HG03439 (cell line): ENCODE measurements at regions not wholly inside any gene's neighbourhood (a gene's known extent, or its start where the extent isn't known, plus 50 kb on each side); places are given as distances from the start of the nearest gene placed in this dataset.

Source experiments
- ATAC-seq: cut with Tn5 transposase; IDR thresholded peaks from one replicate; pipeline ENCODE4 v1.9.1; 2021; ENCODE audit warnings: mild to moderate bottlenecking, moderate library complexity; ENCODE audit not compliant: unreplicated experiment

DNA sequence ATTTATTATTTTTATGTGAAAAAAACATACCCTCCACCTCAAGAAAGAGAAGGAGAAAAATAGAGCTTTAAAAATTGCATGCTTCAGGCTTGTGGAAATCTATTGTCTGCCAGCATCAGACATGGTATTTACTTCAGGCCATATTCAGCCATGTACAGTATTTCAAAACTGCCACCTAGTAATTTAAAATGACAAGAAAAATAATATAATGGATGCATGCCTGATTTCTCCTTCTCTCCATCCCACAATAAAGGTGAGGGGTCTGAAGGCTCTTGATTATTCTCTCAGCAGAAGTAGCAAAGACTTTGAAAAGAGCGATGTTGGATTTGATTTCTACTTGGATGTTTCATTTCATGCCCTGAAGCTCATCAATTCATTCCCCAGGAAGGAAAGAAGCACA, 250.7 kb downstream of the TBC1D4 start:
- ATAC-seq = no peak

DNA sequence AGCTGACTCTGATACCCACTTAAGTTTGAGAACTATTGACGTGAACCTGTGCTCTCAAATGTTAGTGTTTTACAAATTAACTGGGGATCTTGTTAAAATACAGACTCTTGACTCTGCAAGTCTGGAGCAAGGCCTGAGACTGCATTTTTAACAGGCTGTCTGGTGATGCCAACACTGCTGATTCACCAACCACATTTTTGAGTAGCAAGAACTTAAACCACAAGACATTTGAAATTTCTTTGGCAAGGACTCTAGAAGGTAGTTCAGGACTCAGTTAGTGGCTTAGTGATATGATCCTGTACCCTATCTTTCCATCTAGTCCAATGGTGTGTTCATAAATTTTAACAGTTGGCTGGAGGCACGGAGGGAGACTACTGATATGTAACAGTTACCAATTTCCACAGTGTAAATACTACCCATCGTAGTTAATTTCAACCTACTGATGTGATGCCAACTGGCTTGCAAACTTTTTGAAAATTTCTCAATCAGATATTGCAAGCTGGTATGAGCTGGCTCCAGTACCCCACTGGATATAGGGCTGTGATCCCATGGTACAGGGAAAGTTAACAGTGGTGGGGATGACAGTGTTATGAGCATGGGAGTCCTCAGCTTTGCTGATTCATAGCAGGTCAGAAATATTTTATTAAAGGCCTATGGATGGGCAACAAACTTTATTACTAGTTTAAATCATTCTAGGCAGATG, 255.1 kb downstream of the TBC1D4 start:
- no peak for ATAC-seq

DNA sequence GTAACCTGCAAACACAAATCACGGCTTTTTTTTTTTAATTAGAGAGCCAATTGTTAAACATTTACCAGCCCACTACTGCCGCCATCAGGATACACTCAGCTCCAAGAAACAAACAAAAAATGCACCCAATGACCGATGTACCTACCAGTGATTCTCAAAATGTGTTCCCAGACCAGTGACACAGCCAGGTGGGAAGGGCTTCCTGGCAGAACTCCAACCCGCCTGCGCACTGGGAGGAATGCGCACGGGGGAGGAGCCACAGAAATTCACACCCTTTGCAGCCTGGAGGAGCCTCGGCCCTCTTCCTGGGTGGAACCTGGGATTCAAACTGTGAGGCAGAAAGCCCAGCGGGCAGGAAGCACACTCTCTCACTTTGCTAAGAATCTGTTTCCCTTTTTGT, 255.9 kb downstream of the TBC1D4 start:
- no peak for ATAC-seq

DNA sequence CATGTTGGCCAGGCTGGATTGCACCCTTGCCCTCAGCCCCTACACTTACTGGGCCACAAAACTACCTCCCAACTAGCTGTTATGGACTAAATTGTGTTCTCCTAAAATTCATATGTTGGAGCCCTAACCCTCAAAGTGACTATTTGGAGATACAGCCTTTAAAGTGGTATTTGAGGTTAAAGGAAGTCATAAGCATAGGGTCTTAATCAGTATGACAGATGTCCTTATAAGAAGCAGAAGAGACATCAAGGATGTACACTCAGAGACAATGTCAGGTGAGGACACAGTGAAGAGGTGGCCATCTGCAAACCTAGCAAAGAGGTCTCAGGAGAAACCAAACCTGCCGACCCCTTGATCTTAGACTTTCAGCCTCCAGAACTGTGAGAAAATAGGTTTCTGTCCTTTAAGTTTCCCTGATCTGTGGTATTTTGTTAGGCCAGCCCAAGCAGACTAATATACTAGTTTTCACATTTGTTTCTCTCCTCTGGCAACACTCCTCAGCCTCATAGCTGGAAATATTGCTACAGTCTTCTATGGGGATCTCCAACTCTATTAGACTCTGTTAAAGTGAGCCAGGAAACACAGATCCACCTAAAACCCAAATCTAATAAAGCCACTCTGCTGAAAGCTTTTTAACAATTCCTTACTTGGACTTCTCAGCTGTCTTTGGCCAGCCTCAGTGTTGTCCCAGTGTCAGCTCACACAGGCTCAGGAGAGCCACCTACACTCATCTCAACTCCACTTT, 256.5 kb downstream of the TBC1D4 start:
- no peak for ATAC-seq

DNA sequence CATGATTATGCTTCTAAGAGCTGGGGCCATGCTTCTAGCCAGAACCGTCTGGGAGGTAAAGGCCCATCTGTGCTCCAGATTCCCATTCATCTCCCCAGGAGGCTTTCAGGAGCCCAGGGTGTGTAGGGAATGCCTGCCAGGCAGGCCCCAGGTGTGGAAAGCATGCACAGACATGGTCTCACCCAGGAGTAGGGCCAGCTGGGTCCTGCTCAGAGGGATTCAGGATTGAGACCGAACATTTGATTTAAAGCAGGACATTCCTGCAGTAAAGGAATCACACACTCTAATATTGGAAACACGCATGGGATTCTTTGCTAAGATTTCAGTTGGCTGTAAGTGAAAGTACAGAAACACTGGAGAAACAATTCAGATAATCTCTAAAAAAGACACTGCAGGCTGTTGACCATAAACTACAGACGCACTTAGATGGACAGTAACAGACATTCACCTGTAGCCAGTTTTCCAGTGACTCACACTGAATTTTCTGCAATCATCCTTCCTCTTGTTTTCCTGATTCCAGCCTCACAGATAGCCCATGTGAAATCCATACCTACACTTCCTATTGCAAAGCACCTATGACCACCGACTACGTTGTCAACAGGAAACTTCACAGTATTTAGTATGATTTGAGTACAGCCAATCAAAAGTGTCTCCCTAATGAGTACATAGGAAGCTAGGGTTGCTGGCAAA, 257.8 kb downstream of the TBC1D4 start:
- no peak for ATAC-seq

DNA sequence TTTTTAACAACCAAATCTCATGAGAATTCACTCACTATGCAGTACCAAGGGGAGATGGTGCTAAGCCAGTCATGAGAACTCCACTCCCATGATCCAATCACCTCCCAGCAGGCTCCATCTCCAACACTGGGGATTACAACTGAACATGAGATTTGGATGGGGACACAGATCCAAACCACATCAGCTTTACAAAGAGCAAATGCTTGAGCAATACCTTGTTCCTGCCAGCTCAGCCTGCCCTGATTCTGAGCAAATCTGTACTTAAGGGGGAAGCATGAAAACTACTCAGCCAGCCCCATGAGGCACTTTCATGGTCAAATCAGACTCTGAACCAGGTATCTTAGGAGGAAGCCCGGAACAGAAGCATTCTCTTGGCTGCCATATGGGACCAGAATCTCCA, 259.9 kb downstream of the TBC1D4 start:
- no peak for ATAC-seq

DNA sequence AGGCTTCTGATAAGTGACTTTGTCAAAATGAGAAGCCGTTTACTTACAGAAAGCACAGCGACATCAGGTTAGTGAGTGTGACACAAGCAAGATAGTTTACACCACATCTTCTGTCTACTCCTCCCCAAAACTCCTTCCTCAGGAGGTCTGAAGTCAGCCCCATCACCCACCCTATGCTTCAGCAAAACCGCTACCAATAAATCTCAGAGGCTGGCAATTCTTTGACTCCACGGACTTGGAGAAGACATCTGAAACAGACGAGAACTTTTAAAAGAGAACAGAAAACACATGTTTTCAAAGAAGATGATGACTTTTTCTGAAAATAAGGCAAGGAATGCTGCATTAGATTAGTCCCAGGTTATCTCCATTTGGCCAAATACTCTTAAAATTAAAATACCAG, 261.1 kb downstream of the TBC1D4 start:
- ATAC-seq = no peak

DNA sequence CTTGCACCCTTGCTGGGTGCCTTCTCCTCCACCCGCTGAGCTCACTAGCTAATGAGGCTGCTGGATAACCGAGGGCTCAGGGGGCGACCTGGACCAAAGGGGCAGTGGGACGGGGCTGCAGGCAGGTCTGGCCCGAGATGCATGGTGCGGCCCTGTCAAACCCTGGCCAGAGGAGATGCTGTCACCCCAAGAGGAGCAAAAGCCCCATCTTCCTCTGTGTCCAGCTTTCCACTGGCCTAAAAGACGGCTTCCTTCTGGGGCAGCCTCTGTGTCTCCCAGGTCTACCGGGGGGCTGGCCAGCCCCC, 261.8 kb downstream of the TBC1D4 start:
- no peak for ATAC-seq

DNA sequence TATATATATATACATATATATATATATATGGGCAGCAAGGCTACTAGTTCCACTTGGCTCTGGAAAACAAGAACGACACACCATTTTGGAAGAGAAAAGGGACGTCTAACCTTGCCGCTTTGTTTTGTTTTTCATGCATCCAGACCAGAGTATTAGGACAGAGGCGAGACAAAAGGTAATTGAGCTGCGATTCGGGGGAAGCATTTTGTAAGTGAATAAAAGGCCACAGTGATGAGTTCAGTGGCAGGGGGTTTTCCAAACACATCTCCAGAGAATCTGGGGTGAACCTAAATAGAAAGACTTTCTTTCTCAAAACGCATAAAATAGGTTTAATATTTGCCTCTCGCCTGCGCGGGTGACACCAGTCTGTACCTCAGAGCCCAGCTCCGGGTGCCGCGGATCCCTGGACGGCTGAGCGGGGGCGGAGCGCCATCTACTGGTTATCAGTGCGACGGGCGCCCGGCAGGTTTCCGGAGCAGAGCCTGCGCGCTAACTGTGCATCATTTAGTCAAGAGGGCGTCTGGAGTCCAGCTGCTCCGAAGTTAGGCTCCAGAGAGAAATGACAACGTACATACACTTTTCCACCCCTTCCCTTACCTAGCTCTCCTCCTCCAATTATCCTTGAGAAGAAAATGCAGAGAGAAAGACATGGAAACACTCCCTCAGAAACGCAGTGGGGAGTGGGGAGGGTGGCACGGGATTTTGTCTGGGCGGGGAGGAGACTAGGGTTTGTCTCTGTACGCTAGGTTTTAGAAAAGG, 262.3 kb downstream of the TBC1D4 start:
- peak; percentile 99 for ATAC-seq

DNA sequence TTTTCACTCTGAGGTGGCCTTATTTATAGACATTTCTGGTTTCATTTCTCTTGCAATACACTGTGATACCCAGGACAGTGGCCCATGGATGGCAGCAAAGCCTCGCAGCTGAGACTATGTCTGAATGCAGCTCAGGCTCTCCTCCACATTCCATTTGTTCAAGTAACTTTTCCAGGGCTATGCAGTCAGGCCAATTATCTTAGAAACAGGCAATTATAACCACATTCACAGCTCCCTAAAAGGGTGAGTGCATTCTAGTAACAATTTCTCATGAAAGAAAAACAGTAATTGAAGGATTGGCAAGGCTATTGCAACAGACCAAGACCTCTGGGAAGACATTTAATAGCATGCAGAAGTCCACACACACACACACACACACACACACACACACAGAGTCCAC, 264.0 kb downstream of the TBC1D4 start:
- no peak for ATAC-seq

DNA sequence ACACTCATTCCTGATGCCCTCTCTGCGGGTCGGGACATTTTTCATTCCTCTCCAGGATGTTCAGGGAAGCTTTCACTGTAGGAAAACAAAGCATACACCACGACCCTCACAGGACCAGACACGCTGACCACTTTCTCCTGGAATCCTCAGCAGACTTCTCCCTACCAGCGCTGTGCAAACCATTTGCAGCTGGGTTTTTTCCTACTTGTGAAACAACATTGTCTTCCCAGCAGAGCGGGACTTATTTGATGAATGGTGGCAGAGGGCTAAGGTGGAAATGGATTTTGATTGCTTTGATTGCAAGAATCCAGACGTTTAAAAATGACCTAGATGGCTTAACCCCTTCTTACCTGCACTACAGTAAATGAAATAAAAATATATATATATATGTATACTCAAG, 265.9 kb downstream of the TBC1D4 start:
- ATAC-seq = no peak

DNA sequence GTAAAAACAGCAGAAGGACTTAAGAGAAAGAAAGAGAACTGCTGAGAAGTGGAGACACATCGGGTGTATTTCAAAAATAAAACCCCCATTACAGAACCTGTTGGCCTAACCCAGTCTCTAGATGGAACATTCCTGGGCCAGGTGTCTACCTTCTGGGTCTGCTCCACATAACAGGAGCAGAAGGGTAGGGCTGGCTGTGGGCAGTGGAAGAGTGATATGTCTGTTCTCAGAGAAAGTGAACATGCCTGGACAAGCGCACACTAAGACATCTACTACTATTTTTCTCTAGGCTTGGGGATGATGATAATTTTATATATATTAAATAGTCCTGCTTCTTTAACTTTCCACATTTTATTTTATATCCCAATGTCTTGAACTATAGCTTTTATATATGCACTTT, 267.1 kb downstream of the TBC1D4 start:
- no peak for ATAC-seq

DNA sequence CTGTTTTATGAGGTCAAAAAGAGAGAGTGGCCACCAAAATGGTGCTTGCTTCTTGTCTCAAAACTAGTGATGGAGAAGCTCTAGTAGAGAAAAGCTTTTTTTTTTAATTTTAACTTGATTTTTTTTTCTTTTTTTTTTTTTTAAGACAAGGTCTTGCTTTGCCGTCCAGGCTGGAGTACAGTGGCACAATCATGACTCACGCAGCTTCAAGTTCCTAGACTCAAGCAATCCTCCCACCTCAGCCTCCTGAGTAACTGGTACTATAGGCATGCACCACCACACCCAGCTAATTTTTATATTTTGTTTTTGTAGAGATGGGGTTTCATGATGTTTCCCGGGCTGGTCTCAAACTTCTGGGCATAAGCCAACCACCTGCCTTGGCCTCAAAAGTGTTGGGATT, 279.0 kb downstream of the TBC1D4 start:
- ATAC-seq = no peak

DNA sequence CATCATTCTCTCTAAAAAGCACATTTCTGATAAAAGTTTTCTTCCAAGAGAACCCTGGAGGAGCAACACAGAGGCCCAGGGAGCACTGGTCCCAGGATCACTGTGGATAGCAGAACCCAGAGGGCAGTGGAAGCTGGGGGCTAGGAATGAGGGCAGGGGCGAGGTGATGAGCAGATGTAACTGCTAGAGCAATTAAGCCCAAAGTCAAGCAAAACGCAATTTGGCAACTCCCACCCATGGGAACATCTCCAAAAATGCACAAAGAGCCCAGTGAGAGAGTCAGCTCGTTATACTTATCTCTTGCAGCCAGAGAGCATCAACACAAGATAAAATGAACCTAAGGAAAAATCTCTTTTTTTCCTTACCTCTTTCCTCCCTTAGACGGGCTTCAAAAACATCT, 284.2 kb downstream of the TBC1D4 start:
- ATAC-seq = no peak

DNA sequence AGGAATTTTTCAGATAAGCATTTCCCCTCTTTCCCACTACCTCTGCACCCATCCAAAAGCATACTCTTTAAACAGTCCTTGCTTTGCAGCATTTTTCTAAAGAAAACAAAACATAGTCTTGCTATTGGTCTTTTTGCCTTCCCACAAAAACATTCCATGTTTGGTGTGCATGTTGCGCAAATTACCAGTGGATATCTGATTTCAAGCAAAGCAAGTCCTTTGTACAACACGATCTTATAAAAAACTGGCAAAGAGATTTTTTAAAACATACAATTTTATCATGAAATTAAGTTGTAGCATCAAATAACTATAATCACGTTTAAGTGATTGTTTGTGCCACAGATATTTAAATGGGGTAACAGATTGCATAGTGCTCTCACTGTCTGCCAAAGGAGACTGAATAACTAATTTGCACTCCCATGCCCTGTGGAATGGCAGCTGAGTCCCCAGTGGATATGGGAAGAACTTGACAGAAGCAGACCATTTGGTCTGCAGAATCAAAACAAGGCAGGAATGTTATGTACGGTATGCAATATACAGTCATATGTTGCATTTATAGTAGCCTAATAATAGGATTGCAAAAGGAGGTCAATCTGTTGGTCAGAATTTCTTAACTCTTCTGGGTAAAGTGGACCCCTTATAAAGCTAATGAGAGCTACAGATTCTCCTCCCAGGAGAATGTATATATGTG, 285.7 kb downstream of the TBC1D4 start:
- no peak for ATAC-seq

DNA sequence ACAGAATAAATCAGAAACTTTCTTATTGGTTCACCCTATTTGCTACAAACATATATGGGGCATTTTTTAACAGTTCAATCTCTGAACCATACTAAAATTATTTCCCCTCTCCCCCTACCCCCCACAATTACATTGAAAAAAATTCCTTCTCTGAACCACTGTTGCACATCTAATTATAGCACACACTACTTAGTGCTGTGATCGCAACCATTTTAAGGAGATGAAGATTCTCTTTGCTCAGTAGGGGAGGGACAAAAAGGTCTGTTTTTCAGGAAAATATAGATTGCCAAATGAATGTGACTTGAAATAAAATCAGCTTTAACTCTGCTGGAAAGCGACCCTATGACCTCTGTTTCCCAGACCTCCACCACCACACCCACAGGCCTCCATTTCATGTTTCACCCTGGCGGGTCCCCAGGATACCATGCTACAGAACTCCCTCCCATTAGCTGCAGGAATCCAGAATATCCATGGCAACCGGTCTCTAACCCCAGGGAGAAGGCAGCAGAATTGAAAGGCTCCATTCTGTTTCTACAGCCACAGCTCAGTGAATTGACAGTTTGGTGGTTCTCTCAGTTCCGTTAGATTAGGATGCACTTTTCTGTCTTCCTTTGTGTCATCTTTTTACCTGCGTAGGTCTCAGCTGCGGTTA, 286.3 kb downstream of the TBC1D4 start:
- no peak for ATAC-seq

DNA sequence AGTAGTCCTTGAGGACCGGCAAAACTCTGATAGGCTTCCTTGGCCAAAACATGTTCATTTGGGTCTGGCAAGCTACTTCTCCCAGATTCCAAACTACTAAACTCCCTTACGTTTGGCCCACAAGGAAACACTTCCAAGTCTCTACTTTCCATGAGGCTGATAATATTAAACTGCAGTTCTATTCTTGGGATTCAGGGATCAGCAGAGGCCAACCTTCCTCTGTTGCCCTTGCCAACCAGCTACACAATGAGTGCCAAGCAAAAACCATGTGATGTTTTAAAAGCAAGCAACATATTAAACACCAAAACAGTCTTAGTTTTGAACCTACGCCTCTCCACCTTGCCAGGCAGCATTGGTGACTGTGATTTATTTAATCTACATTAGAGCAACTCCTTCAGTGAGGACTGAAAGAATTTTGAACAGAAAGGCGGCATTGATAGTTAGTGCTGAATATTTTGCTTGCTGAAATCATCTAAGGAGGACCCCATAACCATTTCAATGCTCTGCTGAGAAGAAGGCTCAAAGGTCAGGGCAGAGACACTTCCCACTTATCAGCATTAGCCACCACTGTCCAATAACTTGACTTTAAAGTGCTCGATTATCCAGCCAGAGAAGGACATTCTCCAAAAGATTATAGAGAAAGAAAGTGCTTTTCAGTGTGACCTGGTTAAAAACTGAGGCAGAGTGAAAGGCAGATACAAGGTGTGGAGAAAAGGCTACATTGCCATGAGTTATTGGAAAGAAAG, 287.1 kb downstream of the TBC1D4 start:
- ATAC-seq = no peak

DNA sequence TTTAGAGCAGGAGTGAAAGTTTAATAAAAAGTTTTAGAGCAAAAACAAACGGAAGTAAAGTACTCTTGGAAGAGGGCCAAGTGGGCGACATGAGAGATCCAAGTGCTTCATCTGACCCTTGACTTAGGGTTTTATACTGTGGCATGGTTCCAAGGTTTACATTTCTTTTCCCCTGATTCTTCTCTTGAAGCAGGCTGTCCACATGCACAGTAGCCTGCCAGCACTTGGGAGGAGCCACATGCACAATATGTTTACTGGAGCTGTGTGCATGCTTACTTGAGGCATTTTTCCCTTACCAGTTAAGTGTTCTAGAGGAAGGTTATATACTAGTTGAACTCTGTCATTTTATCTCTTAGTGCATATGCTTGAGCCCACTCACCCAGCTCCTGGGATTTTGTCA, 295.6 kb downstream of the TBC1D4 start:
- no peak for ATAC-seq

DNA sequence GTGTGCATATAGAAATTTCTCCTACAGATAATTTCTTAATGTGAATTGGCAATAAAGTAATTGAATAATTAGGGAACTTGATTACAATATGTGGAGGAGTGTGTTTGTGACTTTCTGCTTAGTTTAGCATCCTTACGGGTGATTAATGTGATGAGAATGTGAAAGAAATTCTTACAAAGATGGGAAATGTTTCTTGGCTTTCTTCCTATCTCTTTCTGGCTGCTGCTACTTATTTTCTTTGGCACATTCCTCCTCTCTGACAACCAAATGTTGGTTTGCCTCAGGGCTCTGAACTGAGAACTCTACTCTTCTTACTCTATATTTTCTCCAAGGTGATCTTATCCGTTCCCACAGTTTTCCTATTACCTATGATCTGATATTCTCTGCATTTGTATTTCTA, 300.1 kb downstream of the TBC1D4 start:
- no peak for ATAC-seq
